Fibroblast of skin of right biceps (primary cell): ENCODE measurements at regions not wholly inside any gene's neighbourhood (a gene's known extent, or its start where the extent isn't known, plus 50 kb on each side); places are given as distances from the start of the nearest gene placed in this dataset.

ENCODE experiments used
- DNase-seq: peaks from one replicate; pipeline ENCODE4 v3.0.0-alpha.2; 2013

GRCh38 chr11:121722431-121723245 is 269.9 kb upstream of the SORL1-AS1 start:
- peak; percentile 90 for DNase-seq

- DNase-seq: no peak
These were observed 269.2 kb upstream of the SORL1-AS1 start for GRCh38 chr11:121721961-121722360.

GRCh38 chr11:121721448-121721847 is 268.7 kb upstream of the SORL1-AS1 start:
- no peak for DNase-seq

GRCh38 chr11:121717296-121717695 is 264.5 kb upstream of the SORL1-AS1 start:
- no peak for DNase-seq

- peak; percentile 68 for DNase-seq
These were observed 263.3 kb upstream of the SORL1-AS1 start for GRCh38 chr11:121716060-121716459.

- DNase-seq: peak; percentile 22
These were observed 262.6 kb upstream of the SORL1-AS1 start for GRCh38 chr11:121715405-121715804.

GRCh38 chr11:121714351-121714750 is 261.6 kb upstream of the SORL1-AS1 start:
- DNase-seq: peak; percentile 67

GRCh38 chr11:121711939-121712338 is 259.2 kb upstream of the SORL1-AS1 start:
- peak; percentile 77 for DNase-seq

- peak; percentile 17 for DNase-seq
These were observed 258.5 kb upstream of the SORL1-AS1 start for GRCh38 chr11:121711236-121711635.

- no peak for DNase-seq
These were observed 254.2 kb upstream of the SORL1-AS1 start for GRCh38 chr11:121706884-121707420.

GRCh38 chr11:121703201-121703600 is 250.4 kb upstream of the SORL1-AS1 start:
- DNase-seq: no peak

GRCh38 chr11:121700968-121701367 is 248.2 kb upstream of the SORL1-AS1 start:
- DNase-seq: no peak

GRCh38 chr11:121699801-121700200 is 247.0 kb upstream of the SORL1-AS1 start:
- no peak for DNase-seq

GRCh38 chr11:121696931-121697670 is 244.3 kb upstream of the SORL1-AS1 start:
- no peak for DNase-seq

- DNase-seq: no peak
These were observed 243.6 kb upstream of the SORL1-AS1 start for GRCh38 chr11:121696177-121696871.

GRCh38 chr11:121692236-121692635 is 239.5 kb upstream of the SORL1-AS1 start:
- no peak for DNase-seq

- no peak for DNase-seq
These were observed 236.3 kb upstream of the SORL1-AS1 start for GRCh38 chr11:121688860-121689614.

GRCh38 chr11:121688055-121688491 is 235.3 kb upstream of the SORL1-AS1 start:
- DNase-seq: peak; percentile 42

GRCh38 chr11:121683791-121684190 is 231.0 kb upstream of the SORL1-AS1 start:
- DNase-seq: no peak
